Thyroid gland (tissue), 4 donors: ENCODE measurements at regions not wholly inside any gene's neighbourhood (a gene's known extent, or its start where the extent isn't known, plus 50 kb on each side); places are given as distances from the start of the nearest gene placed in this dataset.

Experiments used
- POLR2A ChIP-seq, 2 donors: fragments of 450-650 bp; IDR thresholded peaks; one replicate each; pipeline ENCODE4 v1.6.1; 2017; ENCODE audit warnings: antibody characterized with exemption in 2 of 2, mild to moderate bottlenecking in 2 of 2, moderate library complexity in 1 of 2
- TF ChIP-seq, protein P1 (sequence below), 6 experiments: fragments of 200-600 bp in 3 of 6; fragments of 450-650 bp in 3 of 6; sonication (generic) in 3 of 6; IDR thresholded peaks; one replicate each; pipeline ENCODE4 v1.5.1; 2016 to 2019; ENCODE audit warnings: antibody characterized with exemption in 6 of 6, mild to moderate bottlenecking in 2 of 6, inconsistent platforms in 1 of 6, moderate library complexity in 1 of 6

DNA sequence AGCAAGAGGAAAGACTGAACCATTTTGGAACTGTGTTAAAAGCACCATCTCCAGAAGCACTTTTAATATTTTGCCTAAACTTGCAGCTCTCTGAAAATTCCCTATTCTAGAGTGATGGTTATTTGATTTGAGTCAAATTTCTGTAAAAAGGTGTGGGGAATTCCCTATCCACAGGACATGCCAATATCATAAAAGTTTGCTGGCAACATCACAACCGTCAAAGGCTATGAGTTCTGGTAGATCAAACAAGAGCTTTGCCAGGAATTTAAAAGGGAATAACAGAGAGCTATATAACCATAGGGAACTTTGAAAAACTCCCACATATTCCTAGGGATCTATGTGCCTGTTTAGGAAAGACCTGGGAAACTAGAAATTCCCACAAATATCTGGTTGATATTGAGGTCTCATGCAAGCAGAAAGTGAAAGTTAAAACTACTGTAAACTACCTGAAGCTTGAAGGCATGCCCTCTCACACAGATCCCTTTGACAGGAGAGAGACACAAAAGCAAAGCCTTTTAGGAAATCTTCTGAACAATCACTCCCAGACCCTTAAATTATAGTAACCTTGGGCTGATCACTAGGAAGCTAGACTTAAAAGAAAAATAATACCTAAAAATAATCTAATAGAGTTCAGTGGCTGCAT is 549.9 kb downstream of the ANXA1 start:
- TF ChIP-seq, protein P1, sequence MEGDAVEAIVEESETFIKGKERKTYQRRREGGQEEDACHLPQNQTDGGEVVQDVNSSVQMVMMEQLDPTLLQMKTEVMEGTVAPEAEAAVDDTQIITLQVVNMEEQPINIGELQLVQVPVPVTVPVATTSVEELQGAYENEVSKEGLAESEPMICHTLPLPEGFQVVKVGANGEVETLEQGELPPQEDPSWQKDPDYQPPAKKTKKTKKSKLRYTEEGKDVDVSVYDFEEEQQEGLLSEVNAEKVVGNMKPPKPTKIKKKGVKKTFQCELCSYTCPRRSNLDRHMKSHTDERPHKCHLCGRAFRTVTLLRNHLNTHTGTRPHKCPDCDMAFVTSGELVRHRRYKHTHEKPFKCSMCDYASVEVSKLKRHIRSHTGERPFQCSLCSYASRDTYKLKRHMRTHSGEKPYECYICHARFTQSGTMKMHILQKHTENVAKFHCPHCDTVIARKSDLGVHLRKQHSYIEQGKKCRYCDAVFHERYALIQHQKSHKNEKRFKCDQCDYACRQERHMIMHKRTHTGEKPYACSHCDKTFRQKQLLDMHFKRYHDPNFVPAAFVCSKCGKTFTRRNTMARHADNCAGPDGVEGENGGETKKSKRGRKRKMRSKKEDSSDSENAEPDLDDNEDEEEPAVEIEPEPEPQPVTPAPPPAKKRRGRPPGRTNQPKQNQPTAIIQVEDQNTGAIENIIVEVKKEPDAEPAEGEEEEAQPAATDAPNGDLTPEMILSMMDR (IDR thresholded peaks at IDR 0.05) = no peak
- TF ChIP-seq POLR2A (IDR thresholded peaks at IDR 0.05) = no peak
